H1 (cell line): ENCODE measurements at regions not wholly inside any gene's neighbourhood (a gene's known extent, or its start where the extent isn't known, plus 50 kb on each side); places are given as distances from the start of the nearest gene placed in this dataset.

Experiments used
- CTCF ChIA-PET: fragments of 300-600 bp; sonication (Branson Sonifier 250); formaldehyde crosslinking; loops from one replicate; lab custom pipeline; 2021; ENCODE audit not compliant: partially characterized antibody; lab: Charles Lee
- POLR2A ChIA-PET: fragments of 300-600 bp; sonication (Branson Sonifier 250); formaldehyde crosslinking; loops from one replicate; lab custom pipeline; 2021; ENCODE audit warnings: inconsistent platforms; ENCODE audit not compliant: partially characterized antibody; lab: Charles Lee
- DNase-seq, 2 experiments: peaks; one replicate each; pipeline versions ENCODE4 v3.0.0 to v3.0.0-alpha.2; 2010 to 2022; ENCODE audit warnings: low spot score in 2 of 2, low read depth in 1 of 2, mixed read lengths in 1 of 2
- FAIRE-seq: peaks from 2 replicates; lab custom pipeline; 2011; peaks lifted over from hg19 to GRCh38; lab: Jason Lieb, UNC
- H2AFZ ChIP-seq: 2 replicates; pipeline ENCODE4 v1.8.1; 2012; ENCODE audit warnings: low read length, inconsistent platforms
- H2AK5ac ChIP-seq: 2 replicates; pipeline ENCODE4 v1.6.1; 2013; ENCODE audit warnings: low read depth, low read length
- H2BK120ac ChIP-seq: replicated peaks from 2 replicates; pipeline ENCODE3; 2013; ENCODE audit warnings: low read depth, low read length, inconsistent platforms
- H2BK12ac ChIP-seq: 2 replicates; pipeline ENCODE4 v1.6.1; 2013; ENCODE audit warnings: low read depth, low read length
- H2BK15ac ChIP-seq: 2 replicates; pipeline ENCODE4 v1.6.1; 2013; ENCODE audit warnings: low read length
- H2BK20ac ChIP-seq: 2 replicates; pipeline ENCODE4 v1.6.1; 2013; ENCODE audit warnings: low read length
- H2BK5ac ChIP-seq: 2 replicates; pipeline ENCODE4 v1.6.1; 2013; ENCODE audit warnings: low read depth, low read length
- H3K14ac ChIP-seq: 2 replicates; pipeline ENCODE4 v1.6.1; 2013; ENCODE audit warnings: inconsistent platforms; ENCODE audit not compliant: insufficient read length
- H3K18ac ChIP-seq: 2 replicates; pipeline ENCODE4 v1.6.1; 2013; ENCODE audit warnings: low read length; ENCODE audit errors: extremely low read depth
- H3K23ac ChIP-seq: 2 replicates; pipeline ENCODE4 v1.6.1; 2013; ENCODE audit warnings: inconsistent platforms; ENCODE audit not compliant: insufficient read length
- H3K23me2 ChIP-seq: 2 replicates; pipeline ENCODE4 v1.6.1; 2013; ENCODE audit warnings: low read depth, low read length
- H3K27ac ChIP-seq: 2 replicates; pipeline ENCODE4 v1.6.1; 2011; ENCODE audit warnings: low read depth, low read length, inconsistent platforms
- H3K27me3 ChIP-seq, 4 experiments: replicated peaks in 1 of 4; 1 replicate in 1 of 4; 2 replicates in 3 of 4; pipeline versions ENCODE4 v1.6.1 to v1.8.1; 2011 to 2013; ENCODE audit warnings: low read length in 3 of 4, mild to moderate bottlenecking in 3 of 4, inconsistent platforms in 2 of 4, mixed read lengths in 2 of 4, moderate library complexity in 1 of 4; ENCODE audit not compliant: control insufficient read depth in 3 of 4, insufficient read depth in 3 of 4; ENCODE audit errors: extremely low read depth in 1 of 4
- H3K36me3 ChIP-seq, 4 experiments: 2 replicates each; pipeline versions ENCODE4 v1.6.1 to v1.8.1; 2011 to 2013; ENCODE audit warnings: mild to moderate bottlenecking in 4 of 4, low read length in 3 of 4, moderate library complexity in 2 of 4, control low read depth in 1 of 4, inconsistent platforms in 1 of 4; ENCODE audit not compliant: insufficient read depth in 4 of 4, control insufficient read depth in 2 of 4
- H3K4ac ChIP-seq: replicated peaks from 2 replicates; pipeline ENCODE3; 2013; ENCODE audit warnings: low read length, low read depth, mixed read lengths, inconsistent platforms; ENCODE audit not compliant: insufficient read length
- H3K4me1 ChIP-seq, 4 experiments: replicated peaks in 1 of 4; 1 replicate in 1 of 4; 2 replicates in 3 of 4; pipeline versions ENCODE4 v1.6.1 to v1.8.1; 2011 to 2013; ENCODE audit warnings: low read length in 3 of 4, inconsistent platforms in 2 of 4, mixed read lengths in 1 of 4; ENCODE audit not compliant: insufficient read depth in 4 of 4, control insufficient read depth in 3 of 4
- H3K4me2 ChIP-seq, 2 experiments: 2 replicates each; pipeline versions ENCODE4 v1.6.1 to v1.8.1; 2011 to 2013; ENCODE audit warnings: low read depth in 2 of 2, low read length in 2 of 2, control low read depth in 1 of 2, inconsistent platforms in 1 of 2, mild to moderate bottlenecking in 1 of 2; ENCODE audit not compliant: insufficient read depth in 1 of 2
- H3K4me3 ChIP-seq, 4 experiments: fragments of 200-600, 300-600 bp in 1 of 4; sonication (generic), shearing (Covaris generic), sonication (Bioruptor Twin) in 1 of 4; 2 replicates each; pipeline versions ENCODE4 v1.5.1 to v1.8.1; 2011 to 2016; ENCODE audit warnings: low read length in 4 of 4, low read depth in 3 of 4, control low read depth in 2 of 4, inconsistent platforms in 2 of 4, mild to moderate bottlenecking in 2 of 4, mixed read lengths in 1 of 4, moderate library complexity in 1 of 4; ENCODE audit not compliant: insufficient read depth in 2 of 4; ENCODE audit errors: extremely low read depth in 1 of 4
- H3K56ac ChIP-seq: replicated peaks from 2 replicates; pipeline ENCODE3; 2013; ENCODE audit warnings: low read depth, mild to moderate bottlenecking, mixed read lengths, low read length, inconsistent platforms; ENCODE audit not compliant: insufficient read length
- H3K79me1 ChIP-seq: 2 replicates; pipeline ENCODE4 v1.6.1; 2013; ENCODE audit warnings: low read depth, low read length, control low read depth
- H3K79me2 ChIP-seq, 2 experiments: 2 replicates each; pipeline versions ENCODE4 v1.6.1 to v1.8.1; 2012 to 2013; ENCODE audit warnings: low read length in 2 of 2, mild to moderate bottlenecking in 2 of 2, inconsistent platforms in 1 of 2; ENCODE audit not compliant: insufficient read depth in 2 of 2, control insufficient read depth in 1 of 2
- H3K9ac ChIP-seq, 4 experiments: replicated peaks in 1 of 4; 1 replicate in 1 of 4; 2 replicates in 3 of 4; pipeline versions ENCODE4 v1.6.1 to v1.8.1; 2011 to 2013; ENCODE audit warnings: low read depth in 3 of 4, low read length in 3 of 4, control low read depth in 2 of 4, mild to moderate bottlenecking in 2 of 4, moderate library complexity in 2 of 4, inconsistent platforms in 1 of 4; ENCODE audit errors: extremely low read depth in 1 of 4
- H3K9me3 ChIP-seq, 2 experiments: 2 replicates each; pipeline versions ENCODE4 v1.6.1 to v1.8.1; 2012 to 2013; ENCODE audit warnings: mild to moderate bottlenecking in 2 of 2, moderate library complexity in 2 of 2, control low read depth in 1 of 2, inconsistent platforms in 1 of 2, low read depth in 1 of 2, low read length in 1 of 2, mixed read lengths in 1 of 2; ENCODE audit not compliant: insufficient read depth in 2 of 2
- H4K20me1 ChIP-seq, 2 experiments: replicated peaks in 1 of 2; 2 replicates each; pipeline versions ENCODE3 to v1.8.1; 2011 to 2013; ENCODE audit warnings: inconsistent platforms in 2 of 2, low read length in 2 of 2, mild to moderate bottlenecking in 1 of 2; ENCODE audit not compliant: insufficient read depth in 2 of 2, control insufficient read depth in 1 of 2
- H4K5ac ChIP-seq: 2 replicates; pipeline ENCODE4 v1.6.1; 2013; ENCODE audit warnings: low read length, low read depth, mixed read lengths, inconsistent platforms; ENCODE audit not compliant: insufficient read length
- H4K8ac ChIP-seq: 2 replicates; pipeline ENCODE4 v1.8.0; 2013; ENCODE audit warnings: mild to moderate bottlenecking, moderate library complexity, low read length, inconsistent platforms; ENCODE audit not compliant: insufficient read depth; ENCODE audit errors: extremely low read depth
- H4K91ac ChIP-seq: replicated peaks from 2 replicates; pipeline ENCODE3; 2013; ENCODE audit warnings: low read length, mixed read lengths, inconsistent platforms; ENCODE audit not compliant: insufficient read length
- BCL11A ChIP-seq, 2 experiments: IDR thresholded peaks; one replicate each; pipeline ENCODE4 v1.6.1; 2011; ENCODE audit warnings: low read depth in 2 of 2, low read length in 2 of 2, mild to moderate bottlenecking in 2 of 2
- CEBPB ChIP-seq: IDR thresholded peaks from 2 replicates; pipeline ENCODE4 v1.6.1; 2012; ENCODE audit warnings: low read depth, low read length
- CHD2 ChIP-seq: IDR thresholded peaks from 2 replicates; pipeline ENCODE4 v1.6.1; 2012; ENCODE audit warnings: low read length, improper control_type of control experiment
- EGR1 ChIP-seq: IDR thresholded peaks from 2 replicates; pipeline ENCODE4 v1.6.1; 2011; ENCODE audit warnings: low read depth, low read length, borderline replicate concordance
- EP300 ChIP-seq, 2 experiments: IDR thresholded peaks; 1 replicate in 1 of 2; 2 replicates in 1 of 2; pipeline ENCODE4 v1.6.1; 2011 to 2012; ENCODE audit warnings: low read depth in 2 of 2, low read length in 2 of 2, mild to moderate bottlenecking in 2 of 2, borderline replicate concordance in 1 of 2, inconsistent platforms in 1 of 2, moderate library complexity in 1 of 2
- EZH2 ChIP-seq: fragments of 200-600 bp; sonication (generic); IDR thresholded peaks from 2 replicates; pipeline ENCODE4 v1.7.1; 2012; ENCODE audit warnings: low read depth, mild to moderate bottlenecking, moderate library complexity, low read length, inconsistent platforms; ENCODE audit not compliant: severe bottlenecking
- HDAC6 ChIP-seq: IDR thresholded peaks from one replicate; pipeline ENCODE4 v1.7.1; 2012; ENCODE audit warnings: low read depth, mild to moderate bottlenecking, inconsistent platforms, low read length, moderate library complexity
- JUND ChIP-seq: IDR thresholded peaks from 2 replicates; pipeline ENCODE4 v1.6.1; 2011; ENCODE audit warnings: mild to moderate bottlenecking, improper control_type of control experiment, low read length
- KDM1A ChIP-seq: fragments of 200-600, 300-600 bp; sonication (generic); IDR thresholded peaks from 2 replicates; pipeline ENCODE4 v1.7.1; 2016; ENCODE audit warnings: mild to moderate bottlenecking, low read length, borderline replicate concordance
- MAFK ChIP-seq: IDR thresholded peaks from 2 replicates; pipeline ENCODE4 v1.6.1; 2012; ENCODE audit warnings: low read depth, mild to moderate bottlenecking, improper control_type of control experiment, low read length
- MAX ChIP-seq: IDR thresholded peaks from 2 replicates; pipeline ENCODE4 v1.6.1; 2012; ENCODE audit warnings: inconsistent platforms
- NANOG ChIP-seq: IDR thresholded peaks from 2 replicates; pipeline ENCODE4 v1.6.1; 2011; ENCODE audit warnings: low read length, low read depth, mild to moderate bottlenecking, inconsistent platforms; ENCODE audit not compliant: insufficient read depth, poor library complexity, severe bottlenecking
- POLR2A ChIP-seq, 2 experiments: IDR thresholded peaks; 1 replicate in 1 of 2; 2 replicates in 1 of 2; pipeline ENCODE4 v1.6.1; 2011; ENCODE audit warnings: low read depth in 2 of 2, low read length in 2 of 2, mild to moderate bottlenecking in 2 of 2; ENCODE audit errors: control extremely low read depth in 1 of 2
- POU5F1 ChIP-seq: IDR thresholded peaks from 2 replicates; pipeline ENCODE4 v1.6.1; 2011; ENCODE audit warnings: low read depth, mild to moderate bottlenecking, low read length, moderate library complexity
- RAD21 ChIP-seq, 2 experiments: IDR thresholded peaks in 1 of 2; conservative IDR thresholded peaks in 1 of 2; 2 replicates each; pipeline ENCODE4 v1.6.1; 2011; ENCODE audit warnings: low read depth in 2 of 2, low read length in 2 of 2, improper control_type of control experiment in 1 of 2, inconsistent platforms in 1 of 2, mild to moderate bottlenecking in 1 of 2, moderate library complexity in 1 of 2
- RFX5 ChIP-seq: IDR thresholded peaks from 2 replicates; pipeline ENCODE4 v1.6.1; 2011; ENCODE audit warnings: low read depth, low read length, improper control_type of control experiment, borderline replicate concordance
- SP1 ChIP-seq: IDR thresholded peaks from 2 replicates; pipeline ENCODE4 v1.6.1; 2011; ENCODE audit warnings: low read depth, low read length

DNA sequence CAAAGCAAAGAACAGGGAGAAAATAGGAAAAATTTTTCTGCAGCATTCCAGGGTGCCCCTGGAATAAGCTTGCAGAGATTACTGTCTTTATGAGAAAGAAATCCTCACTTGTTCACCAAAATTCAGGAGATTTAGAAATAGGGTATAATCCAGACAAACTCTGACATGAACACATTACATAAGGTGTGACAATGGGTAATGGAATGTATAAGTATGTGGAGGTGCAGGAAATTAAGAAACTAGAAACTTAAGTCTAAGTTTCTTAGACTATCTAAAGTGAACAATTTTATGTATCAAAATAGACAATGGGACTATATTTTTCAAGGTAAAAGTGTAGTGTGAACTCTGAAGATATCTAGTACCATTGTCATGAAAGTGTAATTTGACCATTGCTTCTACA, 140.0 kb upstream of the KITLG start:
- Histone ChIP-seq H3K23ac (no peak overlapping the region), H2BK12ac (no peak overlapping the region), H2AFZ (no peak overlapping the region), H3K56ac (no peak overlapping the region), H3K9ac (no peak overlapping the region), H3K4me1 (no peaks in the 10 kb centered on the region), H3K79me1 (no peaks in the 10 kb centered on the region), H3K4me3 (no peak overlapping the region), H3K79me2 (no peaks in the 10 kb centered on the region), H3K27ac (no peak overlapping the region), H4K20me1 (no peaks in the 10 kb centered on the region), H2BK5ac (no peak overlapping the region), H3K14ac (no peak overlapping the region), H2BK20ac (no peak overlapping the region), H4K8ac (no peak overlapping the region), H3K9me3 (no peaks in the 10 kb centered on the region), H3K23me2 (no peaks in the 10 kb centered on the region; the same call in 1 of the 2 replicates), H3K4me2 (no peak overlapping the region), H3K27me3 (no peaks in the 10 kb centered on the region), H3K36me3 (no peaks in the 10 kb centered on the region), H4K5ac (no peak overlapping the region), H3K4ac (no peak overlapping the region), H2BK15ac (no peak overlapping the region), H2AK5ac (no peak overlapping the region), H2BK120ac (no peak overlapping the region), H4K91ac (no peak overlapping the region), H3K18ac (no peak overlapping the region)
- ChIA-PET POLR2A (no interaction called here), CTCF (interaction anchor here (1.2 kb wide), 1 partner anchor 273 kb away, joined by 3 read pairs; no protein-coding TSS in a partner anchor)
- no peak for DNase-seq
- no peak for FAIRE-seq
- TF ChIP-seq EGR1 (no peak), EZH2 (no peak), RAD21 (IDR thresholded peaks at IDR 0.05 in 1 of 2, conservative IDR thresholded peaks at IDR 0.05 in 1 of 2; ENCODE audit: low read depth in 2 of 2, low read length in 2 of 2) (no peak), BCL11A (IDR thresholded peaks at IDR 0.05; ENCODE audit: low read depth in 2 of 2, low read length in 2 of 2) (no peak), EP300 (IDR thresholded peaks at IDR 0.05; ENCODE audit: borderline replicate concordance in 1 of 2, low read depth in 2 of 2, low read length in 2 of 2) (no peak), MAX (no peak), POU5F1 (no peak), RFX5 (no peak), KDM1A (no peak), POLR2A (IDR thresholded peaks at IDR 0.05; ENCODE audit: control extremely low read depth in 1 of 2, low read depth in 2 of 2, low read length in 2 of 2) (no peak), JUND (no peak), MAFK (no peak), CEBPB (no peak), SP1 (no peak), HDAC6 (no peak), NANOG (no peak), CHD2 (no peak)
